GM12891 (cell line): ENCODE measurements at regions not wholly inside any gene's neighbourhood (a gene's known extent, or its start where the extent isn't known, plus 50 kb on each side); places are given as distances from the start of the nearest gene placed in this dataset.

ENCODE experiments used
- PAX5 ChIP-seq: IDR thresholded peaks from 2 replicates; pipeline ENCODE4 v1.6.1; 2011; ENCODE audit warnings: low read length, moderate library complexity, mild to moderate bottlenecking; ENCODE audit not compliant: insufficient read depth, severe bottlenecking
- POLR2A ChIP-seq: IDR thresholded peaks from 2 replicates; pipeline ENCODE4 v1.6.1; 2011; ENCODE audit warnings: low read depth, low read length, control low read depth
- POLR2AphosphoS5 ChIP-seq: IDR thresholded peaks from 2 replicates; pipeline ENCODE4 v1.6.1; 2011; ENCODE audit warnings: low read depth, low read length, control low read depth
- POU2F2 ChIP-seq: IDR thresholded peaks from 2 replicates; pipeline ENCODE4 v1.6.1; 2011; ENCODE audit warnings: low read depth, mild to moderate bottlenecking, control low read depth, low read length, moderate library complexity
- TAF1 ChIP-seq: IDR thresholded peaks from 2 replicates; pipeline ENCODE4 v1.6.1; 2011; ENCODE audit warnings: low read depth, low read length, control low read depth

DNA sequence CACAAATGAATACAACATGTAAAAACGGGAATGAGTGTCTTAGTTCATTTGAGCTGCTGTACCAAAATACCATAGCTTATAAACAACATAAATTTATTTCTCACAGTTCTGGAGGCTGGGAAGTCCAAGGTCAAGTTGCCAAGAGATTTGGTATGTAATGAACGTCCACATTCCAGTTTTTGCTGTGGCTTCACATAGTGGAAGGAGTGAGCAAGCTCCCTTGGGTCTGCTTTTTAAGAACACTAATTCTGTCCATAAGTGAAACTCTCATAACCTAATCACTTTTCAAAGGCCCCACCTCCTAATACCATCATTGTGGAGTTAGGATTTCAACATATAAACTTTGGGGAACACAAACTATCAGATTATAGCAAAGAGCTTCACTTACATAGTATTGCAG is 1189.6 kb downstream of the PCDH9 start:
- TF ChIP-seq POLR2AphosphoS5 (no peak), POU2F2 (no peak), POLR2A (no peak), TAF1 (no peak), PAX5 (no peak)
